AG20443 (cell line): ENCODE measurements at regions not wholly inside any gene's neighbourhood (a gene's known extent, or its start where the extent isn't known, plus 50 kb on each side); places are given as distances from the start of the nearest gene placed in this dataset.
"Not testable (repeated sequence)": the region's sequence is repeated elsewhere in the genome, so short reads cannot be mapped to it uniquely, and the experiment has no call there.

Source experiments
- DNase-seq: peaks from one replicate; pipeline ENCODE4 v3.0.0; 2012; ENCODE audit warnings: low spot score, mixed read lengths

- peak; percentile 5 for DNase-seq
Measured at GRCh38 chr7:55261386-55261770, 103.8 kb upstream of the LANCL2 start.

- not testable (repeated sequence) for DNase-seq
Measured at GRCh38 chr7:55265328-55265727, 99.8 kb upstream of the LANCL2 start.

- DNase-seq, result no peak
Measured at GRCh38 chr7:55265836-55266642, 99.1 kb upstream of the LANCL2 start.

GRCh38 chr7:55271069-55271626 lies 94.0 kb upstream of the LANCL2 start:
- DNase-seq, result peak; percentile 68

- no peak for DNase-seq
Measured at GRCh38 chr7:55271661-55272060, 93.5 kb upstream of the LANCL2 start.

- no peak for DNase-seq
Measured at GRCh38 chr7:55272328-55272727, 92.8 kb upstream of the LANCL2 start.

- no peak for DNase-seq
Measured at GRCh38 chr7:55273186-55273980, 91.8 kb upstream of the LANCL2 start.

- no peak for DNase-seq
Measured at GRCh38 chr7:55274156-55274555, 91.0 kb upstream of the LANCL2 start.

GRCh38 chr7:55275291-55276200 lies 89.6 kb upstream of the LANCL2 start:
- no peak for DNase-seq

- no peak for DNase-seq
Measured at GRCh38 chr7:55276572-55277295, 88.4 kb upstream of the LANCL2 start.

GRCh38 chr7:55277916-55278315 lies 87.2 kb upstream of the LANCL2 start:
- DNase-seq, result peak; percentile 4

- no peak for DNase-seq
Measured at GRCh38 chr7:55278321-55278720, 86.8 kb upstream of the LANCL2 start.

- peak; percentile 7 for DNase-seq
Measured at GRCh38 chr7:55279080-55279845, 85.9 kb upstream of the LANCL2 start.

- DNase-seq, result peak; percentile 87
Measured at GRCh38 chr7:55280031-55280454, 85.1 kb upstream of the LANCL2 start.

GRCh38 chr7:55285665-55286064 lies 79.5 kb upstream of the LANCL2 start:
- DNase-seq, result no peak

- no peak for DNase-seq
Measured at GRCh38 chr7:55286666-55287065, 78.5 kb upstream of the LANCL2 start.

- no peak for DNase-seq
Measured at GRCh38 chr7:55288070-55288824, 76.9 kb upstream of the LANCL2 start.

GRCh38 chr7:55296070-55296469 lies 69.1 kb upstream of the LANCL2 start:
- DNase-seq, result no peak

- no peak for DNase-seq
Measured at GRCh38 chr7:55299273-55299967, 65.7 kb upstream of the LANCL2 start.
